8988T (cell line): ENCODE measurements at regions not wholly inside any gene's neighbourhood (a gene's known extent, or its start where the extent isn't known, plus 50 kb on each side); places are given as distances from the start of the nearest gene placed in this dataset.
"Not testable (repeated sequence)": the region's sequence is repeated elsewhere in the genome, so short reads cannot be mapped to it uniquely, and the experiment has no call there.

ENCODE experiments used
- DNase-seq: peaks from one replicate; pipeline ENCODE4 v3.0.0; 2011

- DNase-seq: no peak
These were observed 54.4 kb upstream of the JAK1 start for GRCh38 chr1:65020774-65021173.

- DNase-seq: no peak
These were observed 55.4 kb upstream of the JAK1 start for GRCh38 chr1:65021795-65022194.

GRCh38 chr1:65022216-65022615, 55.9 kb upstream of the JAK1 start:
- DNase-seq: no peak

- DNase-seq: no peak
These were observed 59.4 kb upstream of the JAK1 start for GRCh38 chr1:65025794-65026193.

GRCh38 chr1:65026235-65026634, 59.9 kb upstream of the JAK1 start:
- DNase-seq: no peak

DNA sequence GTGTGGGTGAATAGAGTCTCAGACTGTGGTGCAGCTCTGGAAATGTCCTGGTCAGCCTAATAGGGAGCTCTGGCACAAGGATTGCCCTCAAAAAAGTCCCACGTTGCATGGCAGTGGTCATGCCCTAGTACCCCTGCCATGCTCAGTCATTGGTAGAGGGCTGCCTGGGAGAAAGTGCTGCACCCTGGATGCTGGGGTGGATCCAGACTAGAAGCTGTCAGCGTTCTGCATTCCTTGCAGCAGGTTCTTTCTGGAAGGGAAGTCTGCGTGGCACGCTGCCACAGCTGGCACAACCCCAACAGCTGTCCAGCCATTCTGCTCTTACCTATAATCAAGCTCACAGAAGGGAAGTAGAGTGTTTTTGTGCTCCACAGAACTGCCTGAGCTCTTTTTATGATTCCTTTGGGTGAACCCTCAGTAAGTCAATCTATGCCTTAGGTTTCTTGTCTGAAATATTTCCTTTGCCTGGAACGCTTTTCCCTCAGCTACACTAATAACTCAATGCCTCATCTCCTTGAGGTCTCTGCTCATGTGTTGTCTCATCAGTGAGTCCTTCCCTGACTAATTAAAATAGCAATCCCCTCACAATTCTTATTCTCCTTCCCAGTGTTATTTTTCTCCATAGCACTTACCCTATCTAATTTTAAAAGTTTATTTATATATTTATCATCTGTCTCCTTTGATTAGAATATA, 61.5 kb upstream of the JAK1 start:
- DNase-seq: no peak

DNA sequence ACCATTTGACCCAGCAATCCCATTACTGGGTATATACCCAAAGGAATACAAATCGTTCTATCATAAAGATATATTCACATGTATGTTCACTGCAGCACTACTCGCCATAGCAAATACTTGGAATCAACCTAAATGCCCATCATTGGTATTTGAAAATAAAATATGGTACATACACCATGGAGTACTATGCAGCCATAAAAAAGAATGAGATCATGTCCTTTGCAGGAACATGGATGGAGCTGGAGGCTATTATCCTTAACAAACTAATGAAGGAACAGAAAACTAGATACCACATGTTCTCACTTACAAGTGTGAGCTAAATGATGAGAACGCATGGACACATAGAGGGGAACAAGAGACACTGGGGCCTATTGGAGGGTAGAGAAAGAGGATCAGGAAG, 63.1 kb upstream of the JAK1 start:
- DNase-seq: not testable (repeated sequence)

GRCh38 chr1:65034879-65035278, 68.5 kb upstream of the JAK1 start:
- not testable (repeated sequence) for DNase-seq

DNA sequence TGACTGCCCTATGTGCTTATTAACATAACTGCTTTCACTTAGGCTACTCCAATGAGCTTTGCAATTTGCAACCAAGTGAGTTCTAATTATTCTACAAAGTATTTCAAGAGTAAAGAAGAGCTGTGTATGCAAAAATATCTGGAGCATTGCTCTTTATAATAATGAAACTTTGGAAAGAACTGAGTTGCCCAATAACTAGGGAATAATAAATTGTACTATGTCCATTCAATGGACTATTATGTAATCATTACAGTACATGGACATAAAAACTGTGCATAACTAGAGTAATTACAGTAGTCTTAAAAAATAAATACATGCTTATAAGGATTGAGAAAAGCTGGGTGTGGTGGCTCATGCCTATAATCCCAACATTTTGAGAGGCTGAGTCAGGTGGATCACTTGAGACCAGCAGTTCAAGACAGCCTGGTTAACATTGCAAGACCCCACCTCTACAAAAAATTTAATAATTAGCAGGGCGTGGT, 70.3 kb upstream of the JAK1 start:
- DNase-seq: no peak

GRCh38 chr1:65039066-65039465, 72.7 kb upstream of the JAK1 start:
- no peak for DNase-seq

- DNase-seq: no peak
These were observed 73.2 kb upstream of the JAK1 start for GRCh38 chr1:65039508-65039907.

DNA sequence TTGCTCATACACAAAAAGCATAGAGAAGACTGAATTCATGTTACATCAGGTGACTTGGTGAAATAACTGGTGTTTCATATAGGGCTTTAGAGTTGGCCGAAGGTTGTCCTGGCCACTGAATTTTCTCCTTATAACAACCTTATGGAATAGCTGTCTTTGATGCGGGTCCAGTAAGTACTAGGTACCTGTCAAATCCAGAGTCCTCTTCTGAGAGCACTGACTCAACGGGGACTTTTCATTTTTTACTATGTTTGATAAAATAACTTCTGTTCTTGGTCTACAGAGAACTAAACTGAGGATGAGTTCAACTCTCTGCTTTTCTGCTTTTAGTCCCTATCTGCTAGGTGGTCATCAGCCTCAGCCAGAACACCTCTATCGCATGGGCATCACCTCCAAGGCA, 76.1 kb upstream of the JAK1 start:
- no peak for DNase-seq

DNA sequence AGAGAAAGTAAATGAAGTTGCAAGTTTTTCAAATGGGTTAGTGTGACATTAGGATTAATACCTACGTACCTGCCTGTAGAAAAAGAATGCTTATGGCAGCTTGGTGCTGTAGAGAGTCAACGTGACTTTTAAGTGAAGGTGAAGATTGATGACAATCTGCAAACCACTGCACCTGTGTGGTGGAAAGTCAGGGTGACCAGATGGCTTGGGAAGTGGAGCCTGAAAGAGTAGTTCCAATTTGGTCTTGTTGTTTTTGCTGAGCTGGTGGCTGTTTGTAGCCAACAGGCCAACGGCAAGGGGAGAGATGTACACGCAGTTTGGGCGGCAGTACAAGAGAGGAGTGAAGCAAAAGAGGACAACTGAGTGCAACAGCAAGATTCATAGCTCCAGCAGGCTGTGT, 78.1 kb upstream of the JAK1 start:
- DNase-seq: no peak

DNA sequence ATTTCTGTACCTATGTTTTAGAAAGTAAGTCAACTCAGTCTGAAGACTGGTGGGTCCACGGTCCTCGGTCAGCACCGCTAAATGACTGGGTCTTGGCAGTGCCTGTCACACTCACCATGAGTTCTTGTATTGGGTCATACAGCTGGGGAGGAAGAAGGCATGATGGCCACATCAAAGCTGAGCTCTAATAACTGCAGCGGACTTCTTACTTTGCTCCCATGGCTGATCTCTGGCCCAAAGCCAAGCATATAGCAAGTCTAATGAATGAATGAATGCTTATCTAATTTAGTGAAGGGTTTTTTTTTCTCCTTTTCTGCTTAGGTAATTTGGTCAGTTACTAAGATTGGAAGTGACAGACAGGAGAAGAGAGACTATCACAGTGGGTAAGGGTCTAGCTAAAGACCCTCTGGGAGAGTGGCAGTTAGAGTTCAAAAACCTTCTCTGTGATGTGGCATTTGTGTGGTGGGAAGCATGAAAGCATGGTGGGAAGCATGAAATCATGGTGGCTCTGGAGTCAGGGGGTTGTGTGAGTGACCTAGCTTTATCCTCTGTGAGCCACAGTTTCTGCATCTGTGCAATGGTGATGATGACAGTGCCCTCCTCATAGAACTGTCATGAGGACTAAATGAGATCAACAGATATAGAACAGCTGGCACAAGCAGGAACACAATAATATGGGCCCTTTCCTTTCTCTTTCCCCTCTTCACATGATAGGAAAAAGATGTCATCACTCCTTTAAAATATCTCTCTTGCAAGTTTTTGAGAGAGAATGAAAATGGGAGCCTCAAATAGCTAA, 78.9 kb upstream of the JAK1 start:
- no peak for DNase-seq

DNA sequence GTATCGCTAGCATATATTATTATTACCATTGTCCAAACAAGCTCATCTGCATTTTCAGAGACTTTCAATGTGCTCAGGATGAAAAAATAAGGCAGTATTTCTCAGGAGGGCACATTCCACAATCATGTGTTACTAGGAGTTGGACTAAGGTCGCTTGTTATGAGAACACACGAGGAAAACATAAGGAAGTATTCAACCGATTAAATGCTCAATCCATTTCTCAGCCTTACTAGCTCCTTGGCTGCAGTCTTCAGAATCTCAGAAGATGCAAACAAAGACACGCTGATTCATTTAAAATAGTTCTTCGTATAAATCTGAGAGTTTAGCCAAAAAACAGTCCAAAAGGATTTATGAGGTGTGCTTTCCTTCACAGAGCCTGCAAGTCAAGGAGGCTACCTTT, 82.0 kb upstream of the JAK1 start:
- no peak for DNase-seq

GRCh38 chr1:65049941-65050713, 83.8 kb upstream of the JAK1 start:
- no peak for DNase-seq

DNA sequence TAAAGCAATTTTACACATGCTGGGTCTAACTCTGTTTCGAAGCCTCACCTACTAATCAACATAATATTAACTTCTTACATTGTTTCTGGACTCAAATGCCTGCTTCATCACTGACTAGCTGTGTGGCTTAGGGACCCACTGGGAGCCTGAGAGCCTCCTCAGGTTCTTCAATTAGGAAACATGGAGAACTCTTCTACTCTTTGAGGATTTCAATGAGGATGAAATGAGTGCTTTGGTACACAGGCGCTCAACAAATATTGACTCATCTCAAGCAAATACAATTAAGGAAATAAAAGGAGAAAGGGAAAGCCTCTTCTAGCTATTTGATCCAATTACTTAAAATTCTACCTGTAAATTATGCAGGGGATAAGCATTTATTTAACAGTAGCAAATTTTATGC, 84.4 kb upstream of the JAK1 start:
- DNase-seq: no peak

DNA sequence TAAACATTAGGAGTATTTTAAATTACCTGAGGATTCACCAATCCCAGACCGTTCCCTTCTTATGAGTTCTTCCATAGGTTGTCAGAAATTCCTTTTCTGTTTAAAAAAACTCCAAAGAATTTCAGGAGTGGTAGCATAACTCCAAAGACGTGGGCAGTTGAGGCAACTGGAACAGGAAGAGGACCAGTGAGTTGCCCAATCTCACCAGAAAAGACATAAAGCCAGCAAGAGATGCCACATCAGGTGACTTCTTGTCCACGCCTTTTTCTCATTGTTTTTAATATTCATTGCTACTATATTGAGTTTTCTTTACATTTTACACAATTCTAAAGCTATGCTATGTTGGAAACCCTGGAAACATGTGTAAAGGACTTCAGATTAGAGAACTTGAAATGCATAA, 88.1 kb upstream of the JAK1 start:
- DNase-seq: no peak

DNA sequence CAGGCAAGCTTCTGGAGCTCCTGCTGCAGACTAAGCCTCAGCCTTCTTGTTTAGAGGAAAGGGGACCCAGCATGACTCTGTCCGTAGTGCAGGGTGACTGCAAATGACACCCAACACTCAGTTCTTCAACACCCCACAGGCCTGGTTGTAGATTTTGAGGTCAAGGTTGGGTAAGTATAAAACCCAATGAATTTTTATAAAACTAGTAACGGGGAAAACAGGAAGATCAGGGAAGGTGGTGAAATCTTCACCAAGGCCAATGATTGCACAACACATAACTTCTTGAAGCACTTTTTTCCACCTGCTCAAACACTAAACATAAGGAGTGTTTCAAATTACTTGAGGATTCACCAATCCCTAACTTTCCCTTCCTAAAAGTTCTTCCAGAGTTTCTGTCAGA, 89.4 kb upstream of the JAK1 start:
- DNase-seq: no peak

DNA sequence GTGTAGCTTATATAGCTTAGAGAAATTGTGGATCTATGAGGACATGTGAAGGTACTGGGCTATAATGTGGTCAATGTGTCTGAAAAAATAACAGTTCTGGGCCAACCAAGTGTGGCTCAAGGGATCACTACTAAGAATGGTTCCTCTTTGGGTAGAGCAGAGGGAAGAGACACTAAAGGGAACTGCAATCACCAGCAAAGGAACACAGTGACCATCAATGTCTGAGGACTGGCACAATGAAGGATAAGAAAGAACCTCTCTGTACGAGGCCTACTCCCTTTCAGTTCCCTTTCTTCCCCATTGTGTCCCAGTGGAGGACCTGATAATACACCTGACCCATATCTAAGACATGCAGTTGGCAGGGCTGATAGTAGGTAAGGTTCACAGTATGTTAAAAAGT, 89.9 kb upstream of the JAK1 start:
- no peak for DNase-seq

- DNase-seq: no peak
These were observed 90.5 kb upstream of the JAK1 start for GRCh38 chr1:65056866-65057265.

DNA sequence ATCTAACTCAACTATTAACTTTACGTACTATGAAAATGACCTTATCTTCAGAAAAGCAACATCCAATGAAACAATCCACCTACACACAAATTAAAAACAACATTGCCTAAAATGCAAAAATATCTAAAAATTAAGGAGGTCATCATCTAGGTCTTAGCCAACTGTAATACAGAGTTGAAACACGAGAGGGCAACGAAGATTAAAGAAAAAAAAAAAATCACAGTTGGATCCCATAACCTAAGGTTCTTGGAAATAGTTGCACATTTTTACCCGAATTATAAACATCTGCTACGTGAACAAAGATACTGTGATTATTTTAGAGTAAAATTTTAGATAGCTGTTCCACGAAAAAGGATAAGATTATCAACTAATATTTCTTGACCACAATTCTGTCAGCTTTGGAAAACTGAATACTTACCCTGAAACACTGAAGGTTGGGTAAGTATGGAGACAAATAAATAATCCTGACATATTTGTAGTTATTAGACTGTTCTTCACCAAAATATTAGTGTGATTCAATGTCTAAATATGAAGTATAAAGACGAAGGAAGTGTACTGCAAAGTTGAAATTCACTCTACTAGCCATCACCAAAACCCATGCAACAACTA, 88.0 kb upstream of the AK4 start:
- no peak for DNase-seq

GRCh38 chr1:65062339-65062738, 85.7 kb upstream of the AK4 start:
- no peak for DNase-seq
